ENCODE measurements at regions not wholly inside any gene's neighbourhood (a gene's known extent, or its start where the extent isn't known, plus 50 kb on each side); places are given as distances from the start of the nearest gene placed in this dataset.

GRCh38 chr12:89279499-89279898, 72.8 kb downstream of the DUSP6 start:
- no peak for DNase-seq (ENCODE audit: low spot score)
- no peak overlapping the region for H3K4me3 ChIP-seq (ENCODE audit: severe bottlenecking)
- peaks cover 6% of the 10 kb centered on the region for H3K4me1 ChIP-seq (ENCODE audit: insufficient read depth, poor library complexity, severe bottlenecking)
- no peaks in the 10 kb centered on the region for H3K27me3 ChIP-seq (ENCODE audit: insufficient read depth, poor library complexity, severe bottlenecking)
- TF ChIP-seq, protein P1, sequence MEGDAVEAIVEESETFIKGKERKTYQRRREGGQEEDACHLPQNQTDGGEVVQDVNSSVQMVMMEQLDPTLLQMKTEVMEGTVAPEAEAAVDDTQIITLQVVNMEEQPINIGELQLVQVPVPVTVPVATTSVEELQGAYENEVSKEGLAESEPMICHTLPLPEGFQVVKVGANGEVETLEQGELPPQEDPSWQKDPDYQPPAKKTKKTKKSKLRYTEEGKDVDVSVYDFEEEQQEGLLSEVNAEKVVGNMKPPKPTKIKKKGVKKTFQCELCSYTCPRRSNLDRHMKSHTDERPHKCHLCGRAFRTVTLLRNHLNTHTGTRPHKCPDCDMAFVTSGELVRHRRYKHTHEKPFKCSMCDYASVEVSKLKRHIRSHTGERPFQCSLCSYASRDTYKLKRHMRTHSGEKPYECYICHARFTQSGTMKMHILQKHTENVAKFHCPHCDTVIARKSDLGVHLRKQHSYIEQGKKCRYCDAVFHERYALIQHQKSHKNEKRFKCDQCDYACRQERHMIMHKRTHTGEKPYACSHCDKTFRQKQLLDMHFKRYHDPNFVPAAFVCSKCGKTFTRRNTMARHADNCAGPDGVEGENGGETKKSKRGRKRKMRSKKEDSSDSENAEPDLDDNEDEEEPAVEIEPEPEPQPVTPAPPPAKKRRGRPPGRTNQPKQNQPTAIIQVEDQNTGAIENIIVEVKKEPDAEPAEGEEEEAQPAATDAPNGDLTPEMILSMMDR (IDR thresholded peaks at IDR 0.05; ENCODE audit: poor library complexity, severe bottlenecking) = no peak
- no peaks in the 10 kb centered on the region for H3K9me3 ChIP-seq (ENCODE audit: severe bottlenecking)
- no peaks in the 10 kb centered on the region for H3K36me3 ChIP-seq (ENCODE audit: low read depth)
- no peak for ATAC-seq (ENCODE audit: low read depth)
- no peak overlapping the region for H3K27ac ChIP-seq (ENCODE audit: poor library complexity, severe bottlenecking)

DNA sequence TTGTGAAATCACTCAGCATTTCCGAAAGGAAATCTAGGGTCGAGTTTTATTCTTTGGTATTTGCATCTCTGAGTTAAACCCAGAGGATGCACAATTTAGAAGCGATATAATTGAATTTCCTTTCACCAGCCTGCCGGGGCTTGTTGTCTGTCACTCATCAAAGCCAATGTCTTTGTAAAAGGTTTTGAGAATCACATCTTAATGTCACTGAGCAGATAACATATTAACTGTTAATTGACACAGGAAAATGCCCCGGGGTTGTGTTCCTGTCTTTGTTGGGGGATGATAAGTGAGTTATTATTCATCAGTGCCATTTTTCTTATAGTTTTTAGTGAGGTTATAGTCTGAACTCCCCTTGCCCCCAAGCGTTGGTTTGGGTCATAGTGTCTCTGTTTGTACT, 73.4 kb downstream of the DUSP6 start:
- Histone ChIP-seq H3K27me3 (ENCODE audit: insufficient read depth, poor library complexity, severe bottlenecking) (no peaks in the 10 kb centered on the region), H3K36me3 (ENCODE audit: low read depth) (no peaks in the 10 kb centered on the region), H3K4me3 (ENCODE audit: severe bottlenecking) (no peak overlapping the region), H3K27ac (ENCODE audit: poor library complexity, severe bottlenecking) (no peak overlapping the region), H3K9me3 (ENCODE audit: severe bottlenecking) (no peaks in the 10 kb centered on the region), H3K4me1 (ENCODE audit: insufficient read depth, poor library complexity, severe bottlenecking) (peaks cover 6% of the 10 kb centered on the region)
- no peak for DNase-seq (ENCODE audit: low spot score)
- ATAC-seq (ENCODE audit: low read depth) = no peak
- TF ChIP-seq, protein P1 (IDR thresholded peaks at IDR 0.05; ENCODE audit: poor library complexity, severe bottlenecking) = no peak

GRCh38 chr12:89278169-89278568, 74.1 kb downstream of the DUSP6 start:
- H3K9me3 ChIP-seq (ENCODE audit: severe bottlenecking) = no peaks in the 10 kb centered on the region
- DNase-seq (ENCODE audit: low spot score) = no peak
- no peak overlapping the region for H3K4me3 ChIP-seq (ENCODE audit: severe bottlenecking)
- H3K27ac ChIP-seq (ENCODE audit: poor library complexity, severe bottlenecking) = no peak overlapping the region
- TF ChIP-seq, protein P1 (IDR thresholded peaks at IDR 0.05; ENCODE audit: poor library complexity, severe bottlenecking) = no peak
- no peak for ATAC-seq (ENCODE audit: low read depth)
- H3K4me1 ChIP-seq (ENCODE audit: insufficient read depth, poor library complexity, severe bottlenecking) = peaks cover 6% of the 10 kb centered on the region
- no peaks in the 10 kb centered on the region for H3K36me3 ChIP-seq (ENCODE audit: low read depth)
- no peaks in the 10 kb centered on the region for H3K27me3 ChIP-seq (ENCODE audit: insufficient read depth, poor library complexity, severe bottlenecking)

GRCh38 chr12:89276860-89277259, 75.4 kb downstream of the DUSP6 start:
- no peak for ATAC-seq (ENCODE audit: low read depth)
- no peak overlapping the region for H3K4me3 ChIP-seq (ENCODE audit: severe bottlenecking)
- TF ChIP-seq, protein P1 (IDR thresholded peaks at IDR 0.05; ENCODE audit: poor library complexity, severe bottlenecking) = no peak
- no peak for DNase-seq (ENCODE audit: low spot score)
- no peaks in the 10 kb centered on the region for H3K36me3 ChIP-seq (ENCODE audit: low read depth)
- H3K27ac ChIP-seq (ENCODE audit: poor library complexity, severe bottlenecking) = no peak overlapping the region
- peaks cover 6% of the 10 kb centered on the region for H3K4me1 ChIP-seq (ENCODE audit: insufficient read depth, poor library complexity, severe bottlenecking)
- no peaks in the 10 kb centered on the region for H3K9me3 ChIP-seq (ENCODE audit: severe bottlenecking)
- H3K27me3 ChIP-seq (ENCODE audit: insufficient read depth, poor library complexity, severe bottlenecking) = no peaks in the 10 kb centered on the region

GRCh38 chr12:89273525-89273924, 78.8 kb downstream of the DUSP6 start:
- no peak for DNase-seq (ENCODE audit: low spot score)
- no peak overlapping the region for H3K4me3 ChIP-seq (ENCODE audit: severe bottlenecking)
- no peak for ATAC-seq (ENCODE audit: low read depth)
- H3K4me1 ChIP-seq (ENCODE audit: insufficient read depth, poor library complexity, severe bottlenecking) = no peaks in the 10 kb centered on the region
- H3K36me3 ChIP-seq (ENCODE audit: low read depth) = no peaks in the 10 kb centered on the region
- TF ChIP-seq, protein P1 (IDR thresholded peaks at IDR 0.05; ENCODE audit: poor library complexity, severe bottlenecking) = no peak
- no peaks in the 10 kb centered on the region for H3K27me3 ChIP-seq (ENCODE audit: insufficient read depth, poor library complexity, severe bottlenecking)
- H3K9me3 ChIP-seq (ENCODE audit: severe bottlenecking) = no peaks in the 10 kb centered on the region
- H3K27ac ChIP-seq (ENCODE audit: poor library complexity, severe bottlenecking) = no peak overlapping the region
